ENCODE measurements at regions not wholly inside any gene's neighbourhood (a gene's known extent, or its start where the extent isn't known, plus 50 kb on each side); places are given as distances from the start of the nearest gene placed in this dataset.

DNA sequence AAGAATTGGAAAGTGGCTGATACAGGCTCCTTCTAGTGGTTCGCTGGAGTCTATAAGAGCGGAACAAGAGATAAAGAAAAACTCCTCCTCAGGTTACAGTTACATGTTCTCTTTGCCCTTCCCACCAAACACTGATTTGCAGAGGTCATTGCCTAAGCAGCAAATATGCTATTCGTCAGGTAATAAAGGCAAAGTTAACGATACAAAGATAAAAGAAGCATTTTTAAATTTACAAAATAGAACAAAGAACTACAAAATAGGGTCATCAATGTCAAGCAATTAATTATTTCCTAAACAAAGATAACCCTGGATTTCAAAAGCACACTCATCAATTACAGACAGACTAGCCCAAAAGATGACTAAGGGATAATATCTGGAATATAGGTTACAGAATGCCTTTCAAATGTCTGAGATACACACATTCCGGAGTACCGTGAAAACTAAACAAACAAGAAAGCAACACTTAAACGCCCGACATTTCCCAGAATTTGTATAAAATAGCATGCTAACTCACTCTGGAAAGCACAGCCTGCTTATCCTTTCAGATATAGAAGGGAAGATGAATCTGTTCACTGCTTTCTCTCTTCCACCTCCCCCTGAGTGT is 186.4 kb downstream of the MREG start (continued):
- TF ChIP-seq, protein P1, sequence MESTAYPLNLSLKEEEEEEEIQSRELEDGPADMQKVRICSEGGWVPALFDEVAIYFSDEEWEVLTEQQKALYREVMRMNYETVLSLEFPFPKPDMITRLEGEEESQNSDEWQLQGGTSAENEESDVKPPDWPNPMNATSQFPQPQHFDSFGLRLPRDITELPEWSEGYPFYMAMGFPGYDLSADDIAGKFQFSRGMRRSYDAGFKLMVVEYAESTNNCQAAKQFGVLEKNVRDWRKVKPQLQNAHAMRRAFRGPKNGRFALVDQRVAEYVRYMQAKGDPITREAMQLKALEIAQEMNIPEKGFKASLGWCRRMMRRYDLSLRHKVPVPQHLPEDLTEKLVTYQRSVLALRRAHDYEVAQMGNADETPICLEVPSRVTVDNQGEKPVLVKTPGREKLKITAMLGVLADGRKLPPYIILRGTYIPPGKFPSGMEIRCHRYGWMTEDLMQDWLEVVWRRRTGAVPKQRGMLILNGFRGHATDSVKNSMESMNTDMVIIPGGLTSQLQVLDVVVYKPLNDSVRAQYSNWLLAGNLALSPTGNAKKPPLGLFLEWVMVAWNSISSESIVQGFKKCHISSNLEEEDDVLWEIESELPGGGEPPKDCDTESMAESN (CRISPR knock-in tag; conservative IDR thresholded peaks at IDR 0.05) = no peak
- TF ChIP-seq, protein P2, sequence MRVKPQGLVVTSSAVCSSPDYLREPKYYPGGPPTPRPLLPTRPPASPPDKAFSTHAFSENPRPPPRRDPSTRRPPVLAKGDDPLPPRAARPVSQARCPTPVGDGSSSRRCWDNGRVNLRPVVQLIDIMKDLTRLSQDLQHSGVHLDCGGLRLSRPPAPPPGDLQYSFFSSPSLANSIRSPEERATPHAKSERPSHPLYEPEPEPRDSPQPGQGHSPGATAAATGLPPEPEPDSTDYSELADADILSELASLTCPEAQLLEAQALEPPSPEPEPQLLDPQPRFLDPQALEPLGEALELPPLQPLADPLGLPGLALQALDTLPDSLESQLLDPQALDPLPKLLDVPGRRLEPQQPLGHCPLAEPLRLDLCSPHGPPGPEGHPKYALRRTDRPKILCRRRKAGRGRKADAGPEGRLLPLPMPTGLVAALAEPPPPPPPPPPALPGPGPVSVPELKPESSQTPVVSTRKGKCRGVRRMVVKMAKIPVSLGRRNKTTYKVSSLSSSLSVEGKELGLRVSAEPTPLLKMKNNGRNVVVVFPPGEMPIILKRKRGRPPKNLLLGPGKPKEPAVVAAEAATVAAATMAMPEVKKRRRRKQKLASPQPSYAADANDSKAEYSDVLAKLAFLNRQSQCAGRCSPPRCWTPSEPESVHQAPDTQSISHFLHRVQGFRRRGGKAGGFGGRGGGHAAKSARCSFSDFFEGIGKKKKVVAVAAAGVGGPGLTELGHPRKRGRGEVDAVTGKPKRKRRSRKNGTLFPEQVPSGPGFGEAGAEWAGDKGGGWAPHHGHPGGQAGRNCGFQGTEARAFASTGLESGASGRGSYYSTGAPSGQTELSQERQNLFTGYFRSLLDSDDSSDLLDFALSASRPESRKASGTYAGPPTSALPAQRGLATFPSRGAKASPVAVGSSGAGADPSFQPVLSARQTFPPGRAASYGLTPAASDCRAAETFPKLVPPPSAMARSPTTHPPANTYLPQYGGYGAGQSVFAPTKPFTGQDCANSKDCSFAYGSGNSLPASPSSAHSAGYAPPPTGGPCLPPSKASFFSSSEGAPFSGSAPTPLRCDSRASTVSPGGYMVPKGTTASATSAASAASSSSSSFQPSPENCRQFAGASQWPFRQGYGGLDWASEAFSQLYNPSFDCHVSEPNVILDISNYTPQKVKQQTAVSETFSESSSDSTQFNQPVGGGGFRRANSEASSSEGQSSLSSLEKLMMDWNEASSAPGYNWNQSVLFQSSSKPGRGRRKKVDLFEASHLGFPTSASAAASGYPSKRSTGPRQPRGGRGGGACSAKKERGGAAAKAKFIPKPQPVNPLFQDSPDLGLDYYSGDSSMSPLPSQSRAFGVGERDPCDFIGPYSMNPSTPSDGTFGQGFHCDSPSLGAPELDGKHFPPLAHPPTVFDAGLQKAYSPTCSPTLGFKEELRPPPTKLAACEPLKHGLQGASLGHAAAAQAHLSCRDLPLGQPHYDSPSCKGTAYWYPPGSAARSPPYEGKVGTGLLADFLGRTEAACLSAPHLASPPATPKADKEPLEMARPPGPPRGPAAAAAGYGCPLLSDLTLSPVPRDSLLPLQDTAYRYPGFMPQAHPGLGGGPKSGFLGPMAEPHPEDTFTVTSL (CRISPR knock-in tag; IDR thresholded peaks at IDR 0.05; ENCODE audit: borderline replicate concordance) = peak; percentile 29; the same call in 1 of the 2 replicates
- TF ChIP-seq NFIC (IDR thresholded peaks at IDR 0.05; ENCODE audit: low read length) = peak; percentile 75; the same call in 1 of the 2 replicates
- peak; percentile 54; the same call in 1 of the 2 replicates for TF ChIP-seq ZNF12 (CRISPR knock-in tag; IDR thresholded peaks at IDR 0.05)
- TF ChIP-seq MAFK (conservative IDR thresholded peaks at IDR 0.05 in 1 of 2, IDR thresholded peaks at IDR 0.05 in 1 of 2; ENCODE audit: low read length in 2 of 2) = peak; percentile 84 to 88
- peak; percentile 52; the same call in 1 of the 2 replicates for TF ChIP-seq SOX5 (CRISPR knock-in tag; IDR thresholded peaks at IDR 0.05; ENCODE audit: borderline replicate concordance)
- no peak for TF ChIP-seq ZNF256 (CRISPR knock-in tag; conservative IDR thresholded peaks at IDR 0.05)
- no peak for TF ChIP-seq ELF3 (CRISPR knock-in tag; IDR thresholded peaks at IDR 0.05)
- no peak for TF ChIP-seq ZNF263 (CRISPR knock-in tag; IDR thresholded peaks at IDR 0.05)
- TF ChIP-seq NCOA2 (CRISPR knock-in tag; IDR thresholded peaks at IDR 0.05) = peak; percentile 63; the same call in 1 of the 2 replicates
- TF ChIP-seq, protein P3, sequence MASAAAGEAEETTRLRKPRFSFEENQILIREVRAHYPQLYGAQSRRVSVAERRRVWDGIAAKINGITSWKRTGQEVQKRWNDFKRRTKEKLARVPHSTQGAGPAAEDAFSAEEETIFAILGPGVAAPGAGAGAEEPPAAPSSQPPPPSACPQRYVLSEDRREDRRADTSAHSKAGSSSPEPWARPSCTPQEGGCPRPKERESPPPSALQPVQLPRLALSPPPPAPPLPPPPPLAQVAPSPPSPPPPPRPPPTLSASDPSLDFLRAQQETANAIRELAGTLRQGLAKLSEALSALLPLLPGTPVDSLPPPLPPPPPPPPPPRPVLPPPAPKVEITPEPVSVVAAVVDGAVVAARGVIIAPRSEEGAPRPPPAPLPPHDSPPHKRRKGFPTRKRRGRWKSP (CRISPR knock-in tag; IDR thresholded peaks at IDR 0.05) = peak; percentile 65; the same call in 1 of the 2 replicates
- TF ChIP-seq RAD21 (CRISPR knock-in tag; IDR thresholded peaks at IDR 0.05) = no peak
- TF ChIP-seq ZFP36 (IDR thresholded peaks at IDR 0.05; ENCODE audit: borderline replicate concordance, low read depth, low read length, partially characterized antibody) = no peak
- peak in 1 of 2 experiments; percentile 79; a peak in 2 of 4 replicates for TF ChIP-seq NR2F1 (CRISPR knock-in tag; IDR thresholded peaks at IDR 0.05)
- 0 out of 2 replicates have a peak, but pooled peaks have one; percentile 7 for TF ChIP-seq BCL6 (CRISPR knock-in tag; IDR thresholded peaks at IDR 0.05)
- TF ChIP-seq SOX13 (IDR thresholded peaks at IDR 0.05) = no peak
- TF ChIP-seq SOX13 (CRISPR knock-in tag; conservative IDR thresholded peaks at IDR 0.05 in 1 of 2, IDR thresholded peaks at IDR 0.05 in 1 of 2) = peak in 1 of 2 experiments; percentile 73; a peak in 2 of 4 replicates
- peak; percentile 11 for TF ChIP-seq STAG1 (CRISPR knock-in tag; IDR thresholded peaks at IDR 0.05)
- no peak for TF ChIP-seq KMT2B (CRISPR knock-in tag; IDR thresholded peaks at IDR 0.05)
- TF ChIP-seq, protein P4, sequence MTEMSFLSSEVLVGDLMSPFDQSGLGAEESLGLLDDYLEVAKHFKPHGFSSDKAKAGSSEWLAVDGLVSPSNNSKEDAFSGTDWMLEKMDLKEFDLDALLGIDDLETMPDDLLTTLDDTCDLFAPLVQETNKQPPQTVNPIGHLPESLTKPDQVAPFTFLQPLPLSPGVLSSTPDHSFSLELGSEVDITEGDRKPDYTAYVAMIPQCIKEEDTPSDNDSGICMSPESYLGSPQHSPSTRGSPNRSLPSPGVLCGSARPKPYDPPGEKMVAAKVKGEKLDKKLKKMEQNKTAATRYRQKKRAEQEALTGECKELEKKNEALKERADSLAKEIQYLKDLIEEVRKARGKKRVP (CRISPR knock-in tag; IDR thresholded peaks at IDR 0.05) = peak in 1 of 2 experiments; percentile 51; a peak in 1 of 4 replicates
- TF ChIP-seq ZNF672 (CRISPR knock-in tag; IDR thresholded peaks at IDR 0.05) = no peak
- peak; percentile 57; the same call in 1 of the 2 replicates for TF ChIP-seq TCF7 (IDR thresholded peaks at IDR 0.05; ENCODE audit: low read depth)

Measured in HepG2 (cell line).